ENCODE measurements at regions not wholly inside any gene's neighbourhood (a gene's known extent, or its start where the extent isn't known, plus 50 kb on each side); places are given as distances from the start of the nearest gene placed in this dataset.
"Not testable (repeated sequence)": the region's sequence is repeated elsewhere in the genome, so short reads cannot be mapped to it uniquely, and the experiment has no call there.

GRCh38 chr15:87537295-87537694, 719.2 kb downstream of the NTRK3 start:
- no peak for ATAC-seq
- no peak for DNase-seq

GRCh38 chr15:87533637-87534036, 722.9 kb downstream of the NTRK3 start:
- DNase-seq, ATAC-seq: not testable (repeated sequence)

- DNase-seq = no peak
- ATAC-seq = no peak
Observed at GRCh38 chr15:87528873-87529272, 727.7 kb downstream of the NTRK3 start.

- no peak for DNase-seq
- ATAC-seq = no peak
Observed at GRCh38 chr15:87527875-87528274, 728.7 kb downstream of the NTRK3 start.

- DNase-seq = no peak
- ATAC-seq = no peak
Observed at GRCh38 chr15:87527416-87527815, 729.1 kb downstream of the NTRK3 start.

GRCh38 chr15:87523516-87523915, 733.0 kb downstream of the NTRK3 start:
- ATAC-seq = no peak

GRCh38 chr15:87522997-87523396, 733.5 kb downstream of the NTRK3 start:
- no peak for ATAC-seq
- DNase-seq = no peak

More at GRCh38 chr15:87523516-87523915, 733.0 kb downstream of the NTRK3 start:
- DNase-seq = no peak

- DNase-seq (no peak), ATAC-seq (no peak)
Observed at GRCh38 chr15:87518957-87519356, 737.6 kb downstream of the NTRK3 start.

- DNase-seq = no peak
Observed at GRCh38 chr15:87508086-87508485, 748.5 kb downstream of the NTRK3 start.

GRCh38 chr15:87502173-87502572, 754.4 kb downstream of the NTRK3 start:
- DNase-seq (no peak), ATAC-seq (no peak)

More at GRCh38 chr15:87508086-87508485, 748.5 kb downstream of the NTRK3 start:
- ATAC-seq = no peak

GRCh38 chr15:87500240-87500639, 756.3 kb downstream of the NTRK3 start:
- DNase-seq = no peak
- ATAC-seq = no peak

GRCh38 chr15:87498560-87498959, 758.0 kb downstream of the NTRK3 start:
- ATAC-seq = no peak
- no peak for DNase-seq

- DNase-seq (no peak), ATAC-seq (no peak)
Observed at GRCh38 chr15:87496795-87497194, 759.7 kb downstream of the NTRK3 start.

GRCh38 chr15:87496109-87496508, 760.4 kb downstream of the NTRK3 start:
- ATAC-seq (no peak), DNase-seq (no peak)

- DNase-seq = no peak
Observed at GRCh38 chr15:87493803-87494202, 762.7 kb downstream of the NTRK3 start.

GRCh38 chr15:87492321-87492720, 764.2 kb downstream of the NTRK3 start:
- ATAC-seq (no peak), DNase-seq (no peak)

More at GRCh38 chr15:87493803-87494202, 762.7 kb downstream of the NTRK3 start:
- ATAC-seq = no peak

GRCh38 chr15:87490666-87491065, 765.9 kb downstream of the NTRK3 start:
- no peak for ATAC-seq

GRCh38 chr15:87489902-87490665, 766.5 kb downstream of the NTRK3 start:
- ATAC-seq (no peak), DNase-seq (no peak)

More at GRCh38 chr15:87490666-87491065, 765.9 kb downstream of the NTRK3 start:
- DNase-seq = no peak

GRCh38 chr15:87489456-87489855, 767.1 kb downstream of the NTRK3 start:
- ATAC-seq = no peak
- DNase-seq = no peak

GRCh38 chr15:87487484-87487883, 769.1 kb downstream of the NTRK3 start:
- ATAC-seq (no peak), DNase-seq (no peak)

- no peak for DNase-seq
- ATAC-seq = no peak
Observed at GRCh38 chr15:87483468-87483867, 773.1 kb downstream of the NTRK3 start.

GRCh38 chr15:87481126-87481525, 775.4 kb downstream of the NTRK3 start:
- DNase-seq (no peak), ATAC-seq (no peak)

- DNase-seq (no peak), ATAC-seq (no peak)
Observed at GRCh38 chr15:87478687-87479072, 777.9 kb downstream of the NTRK3 start.

Data from stimulated activated naive CD8-positive, alpha-beta T cell treated with anti-CD3 and anti-CD28 coated beads, Interleukin-15, Interleukin-2, amounts not matched to agents 100 U/mL and 50 U/mL, for 24 hours (primary cell).